ENCODE measurements at regions not wholly inside any gene's neighbourhood (a gene's known extent, or its start where the extent isn't known, plus 50 kb on each side); places are given as distances from the start of the nearest gene placed in this dataset.

GRCh38 chr7:41013117-41013516 lies 689.8 kb downstream of the INHBA start:
- no peak overlapping the region for H3K27ac ChIP-seq
- TF ChIP-seq CTCF (IDR thresholded peaks at IDR 0.05) (no peak), POLR2A (IDR thresholded peaks at IDR 0.05) (no peak)
- no peak overlapping the region for H3K4me3 ChIP-seq
- no peaks in the 10 kb centered on the region for H3K36me3 ChIP-seq
- intact Hi-C loops (cut with DNase I; ENCODE audit: low total_unique reads) = no loop called here
- H3K4me1 ChIP-seq = no peaks in the 10 kb centered on the region
- no peaks in the 10 kb centered on the region for H3K9me3 ChIP-seq
- no peaks in the 10 kb centered on the region for H3K27me3 ChIP-seq
- no peak for DNase-seq

GRCh38 chr7:41012041-41012440 lies 690.8 kb downstream of the INHBA start:
- Histone ChIP-seq H3K27me3 (no peaks in the 10 kb centered on the region), H3K4me3 (no peak overlapping the region), H3K36me3 (no peaks in the 10 kb centered on the region), H3K27ac (no peak overlapping the region), H3K9me3 (no peaks in the 10 kb centered on the region), H3K4me1 (no peaks in the 10 kb centered on the region)
- TF ChIP-seq POLR2A (IDR thresholded peaks at IDR 0.05) = no peak
- no peak for TF ChIP-seq CTCF (IDR thresholded peaks at IDR 0.05)
- intact Hi-C loops (cut with DNase I; ENCODE audit: low total_unique reads) = no loop called here
- DNase-seq = no peak

GRCh38 chr7:41010967-41011366 lies 691.9 kb downstream of the INHBA start:
- Histone ChIP-seq H3K9me3 (no peaks in the 10 kb centered on the region), H3K27ac (no peak overlapping the region), H3K4me3 (no peak overlapping the region), H3K4me1 (no peaks in the 10 kb centered on the region), H3K36me3 (no peaks in the 10 kb centered on the region), H3K27me3 (no peaks in the 10 kb centered on the region)
- intact Hi-C loops (cut with DNase I; ENCODE audit: low total_unique reads) = no loop called here
- TF ChIP-seq CTCF (IDR thresholded peaks at IDR 0.05) = no peak
- TF ChIP-seq POLR2A (IDR thresholded peaks at IDR 0.05) = no peak
- DNase-seq = no peak

GRCh38 chr7:41010418-41010817 lies 692.5 kb downstream of the INHBA start:
- Histone ChIP-seq H3K4me3 (no peak overlapping the region), H3K36me3 (no peaks in the 10 kb centered on the region), H3K27ac (no peak overlapping the region), H3K9me3 (no peaks in the 10 kb centered on the region), H3K4me1 (no peaks in the 10 kb centered on the region), H3K27me3 (no peaks in the 10 kb centered on the region)
- no peak for DNase-seq
- TF ChIP-seq CTCF (IDR thresholded peaks at IDR 0.05) (no peak), POLR2A (IDR thresholded peaks at IDR 0.05) (no peak)
- intact Hi-C loops (cut with DNase I; ENCODE audit: low total_unique reads) = no loop called here

- Histone ChIP-seq H3K27me3 (no peaks in the 10 kb centered on the region), H3K4me1 (no peaks in the 10 kb centered on the region), H3K36me3 (no peaks in the 10 kb centered on the region), H3K9me3 (no peaks in the 10 kb centered on the region), H3K27ac (no peak overlapping the region), H3K4me3 (no peak overlapping the region)
- DNase-seq = no peak
- TF ChIP-seq CTCF (IDR thresholded peaks at IDR 0.05) = no peak
- no peak for TF ChIP-seq POLR2A (IDR thresholded peaks at IDR 0.05)
- intact Hi-C loops (cut with DNase I; ENCODE audit: low total_unique reads) = no loop called here
Measured at GRCh38 chr7:41007811-41008210, 695.1 kb downstream of the INHBA start.
